ENCODE measurements at regions not wholly inside any gene's neighbourhood (a gene's known extent, or its start where the extent isn't known, plus 50 kb on each side); places are given as distances from the start of the nearest gene placed in this dataset.

GRCh38 chrY:7728935-7729317, 817.4 kb upstream of the AMELY start:
- TF ChIP-seq CTCF (IDR thresholded peaks at IDR 0.05; ENCODE audit: borderline replicate concordance, extremely low read depth, insufficient read depth) = no peak
- Histone ChIP-seq H3K9me3 (ENCODE audit: control insufficient read depth in 2 of 3, insufficient read depth in 1 of 3, low read length in 3 of 3) (no peaks in the 10 kb centered on the region), H3K4me1 (ENCODE audit: control insufficient read depth in 2 of 3, insufficient read depth in 2 of 3, low read depth in 1 of 3, low read length in 3 of 3) (no peaks in the 10 kb centered on the region), H3K27ac (ENCODE audit: low read depth in 2 of 2, low read length in 2 of 2) (no peak overlapping the region), H3K4me3 (ENCODE audit: low read length in 3 of 3) (no peak overlapping the region), H3K36me3 (ENCODE audit: control insufficient read depth in 2 of 3, insufficient read depth in 3 of 3, low read length in 3 of 3) (no peaks in the 10 kb centered on the region), H3K9ac (ENCODE audit: low read length in 3 of 3) (no peak overlapping the region), H3K27me3 (ENCODE audit: control insufficient read depth, insufficient read depth, low read length) (no peaks in the 10 kb centered on the region)
- FAIRE-seq (no peak), DNase-seq (no peak)
- intact Hi-C loops (cut with DNase I) = no loop called here

- Histone ChIP-seq H3K36me3 (ENCODE audit: control insufficient read depth in 2 of 3, insufficient read depth in 3 of 3, low read length in 3 of 3) (no peaks in the 10 kb centered on the region), H3K27me3 (ENCODE audit: control insufficient read depth, insufficient read depth, low read length) (no peaks in the 10 kb centered on the region), H3K4me3 (ENCODE audit: low read length in 3 of 3) (no peak overlapping the region), H3K9me3 (ENCODE audit: control insufficient read depth in 2 of 3, insufficient read depth in 1 of 3, low read length in 3 of 3) (no peaks in the 10 kb centered on the region), H3K4me1 (ENCODE audit: control insufficient read depth in 2 of 3, insufficient read depth in 2 of 3, low read depth in 1 of 3, low read length in 3 of 3) (no peaks in the 10 kb centered on the region), H3K27ac (ENCODE audit: low read depth in 2 of 2, low read length in 2 of 2) (no peak overlapping the region), H3K9ac (ENCODE audit: low read length in 3 of 3) (no peak overlapping the region)
- TF ChIP-seq CTCF (IDR thresholded peaks at IDR 0.05; ENCODE audit: borderline replicate concordance, extremely low read depth, insufficient read depth) = no peak
- intact Hi-C loops (cut with DNase I) = no loop called here
- FAIRE-seq (no peak), DNase-seq (no peak)
Measured at GRCh38 chrY:7725791-7726460, 814.4 kb upstream of the AMELY start.

GRCh38 chrY:7723991-7724632, 812.6 kb upstream of the AMELY start:
- no peak for FAIRE-seq
- Histone ChIP-seq H3K27ac (ENCODE audit: low read depth in 2 of 2, low read length in 2 of 2) (no peak overlapping the region), H3K9me3 (ENCODE audit: control insufficient read depth in 2 of 3, insufficient read depth in 1 of 3, low read length in 3 of 3) (no peaks in the 10 kb centered on the region), H3K9ac (ENCODE audit: low read length in 3 of 3) (no peak overlapping the region), H3K4me1 (ENCODE audit: control insufficient read depth in 2 of 3, insufficient read depth in 2 of 3, low read depth in 1 of 3, low read length in 3 of 3) (no peaks in the 10 kb centered on the region), H3K4me3 (ENCODE audit: low read length in 3 of 3) (no peak overlapping the region), H3K27me3 (ENCODE audit: control insufficient read depth, insufficient read depth, low read length) (no peaks in the 10 kb centered on the region), H3K36me3 (ENCODE audit: control insufficient read depth in 2 of 3, insufficient read depth in 3 of 3, low read length in 3 of 3) (no peaks in the 10 kb centered on the region)
- TF ChIP-seq CTCF (IDR thresholded peaks at IDR 0.05; ENCODE audit: borderline replicate concordance, extremely low read depth, insufficient read depth) = no peak
- intact Hi-C loops (cut with DNase I) = no loop called here
- peak in 1 of 5 donors; percentile 27 for DNase-seq
